Gastrocnemius medialis (tissue), 4 donors: ENCODE measurements at regions not wholly inside any gene's neighbourhood (a gene's known extent, or its start where the extent isn't known, plus 50 kb on each side); places are given as distances from the start of the nearest gene placed in this dataset.

Source experiments
- ATAC-seq, 2 donors: fragments of 150-250 bp; one replicate each; pipeline ENCODE4 v1.9.1; 2016
- DNase-seq, 2 donors: peaks; one replicate each; pipeline ENCODE4 v3.0.0-alpha.2; 2019
- H3K27ac ChIP-seq, 4 donors: fragments of 200-600 bp; sonication (generic); 1 replicate in 1 of 4; 2 replicates in 3 of 4; pipeline ENCODE4 v1.5.1; 2016 to 2018; ENCODE audit warnings: mild to moderate bottlenecking in 2 of 4, moderate library complexity in 1 of 4
- H3K27me3 ChIP-seq, 3 donors: fragments of 200-600 bp; sonication (generic) in 2 of 3; 1 replicate in 1 of 3; 2 replicates in 2 of 3; pipeline versions ENCODE4 v1.5.1 to v1.6.0; 2016 to 2019; ENCODE audit warnings: mild to moderate bottlenecking in 1 of 3, moderate library complexity in 1 of 3
- H3K36me3 ChIP-seq, 2 donors: fragments of 200-600 bp; sonication (generic) in 1 of 2; one replicate each; pipeline ENCODE4 v1.5.1; 2017 to 2018
- H3K4me1 ChIP-seq, 2 donors: fragments of 200-600 bp; sonication (generic) in 1 of 2; one replicate each; pipeline ENCODE4 v1.5.1; 2016 to 2017; ENCODE audit warnings: mild to moderate bottlenecking in 2 of 2
- H3K4me3 ChIP-seq, 4 donors: fragments of 200-600 bp; sonication (generic) in 3 of 4; 1 replicate in 1 of 4; 2 replicates in 3 of 4; pipeline ENCODE4 v1.5.1; 2016 to 2019; ENCODE audit warnings: mild to moderate bottlenecking in 2 of 4
- H3K9me3 ChIP-seq, 3 donors: fragments of 200-600 bp; sonication (generic) in 2 of 3; 1 replicate in 1 of 3; 2 replicates in 2 of 3; pipeline ENCODE4 v1.5.1; 2016 to 2019
- POLR2A ChIP-seq, 2 donors: fragments of 450-650 bp; IDR thresholded peaks; one replicate each; pipeline ENCODE4 v1.6.1; 2017; ENCODE audit warnings: antibody characterized with exemption in 2 of 2, mild to moderate bottlenecking in 2 of 2, moderate library complexity in 2 of 2
- in situ Hi-C, 4 donors: fragments of 200-750 bp; cut with MboI; loops; one replicate each; pipeline versions ENCODE4 v1.15.0 to v1.8.0; 2017; ENCODE audit warnings: low sequenced_read_pairs in 4 of 4
- intact Hi-C: fragments of 100-400 bp; cut with DNase I; formaldehyde crosslinking; loops from one replicate; pipeline ENCODE4 v1.15.1; 2023; ENCODE audit warnings: low total_unique reads
- TF ChIP-seq, protein P1 (sequence below), 5 experiments: fragments of 450-650 bp in 3 of 5; fragments of 200-600 bp in 2 of 5; sonication (generic) in 2 of 5; IDR thresholded peaks in 4 of 5; conservative IDR thresholded peaks in 1 of 5; 1 replicate in 4 of 5; 2 replicates in 1 of 5; pipeline ENCODE4 v1.5.1; 2016 to 2019; ENCODE audit warnings: antibody characterized with exemption in 5 of 5, mild to moderate bottlenecking in 3 of 5, moderate library complexity in 3 of 5

DNA sequence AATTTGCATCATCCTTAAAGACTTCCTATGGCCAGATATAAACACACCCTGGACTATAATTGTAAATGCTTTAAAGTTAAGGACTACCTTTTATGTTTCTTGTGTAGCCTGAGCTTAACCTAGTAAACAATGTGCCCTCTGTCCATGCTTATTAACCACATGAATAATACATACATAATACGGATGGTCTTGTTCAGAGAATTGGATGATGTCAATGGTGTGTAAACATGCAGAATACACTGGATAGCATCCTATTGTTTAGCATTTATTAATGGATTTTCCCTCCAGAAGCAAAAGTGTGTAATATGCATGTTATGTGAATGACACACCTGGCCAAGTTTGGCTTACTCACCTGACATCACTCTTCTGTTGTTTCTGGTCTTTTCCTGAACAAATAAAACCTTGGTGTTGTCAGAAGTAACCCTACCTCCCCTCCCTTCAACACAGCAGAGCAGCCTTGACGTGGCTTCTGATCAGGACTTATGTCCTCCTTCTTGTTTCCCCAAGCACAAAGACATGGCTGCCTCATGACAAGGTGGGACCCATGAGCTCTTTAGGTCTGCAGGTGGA is 517.9 kb downstream of the MTRR start:
- intact Hi-C loops (no loop called here), in situ Hi-C loops (no loop called here)
- no peak for DNase-seq
- no peaks in the 10 kb centered on the region for H3K4me1 ChIP-seq
- no peak for TF ChIP-seq POLR2A (IDR thresholded peaks at IDR 0.05)
- TF ChIP-seq, protein P1, sequence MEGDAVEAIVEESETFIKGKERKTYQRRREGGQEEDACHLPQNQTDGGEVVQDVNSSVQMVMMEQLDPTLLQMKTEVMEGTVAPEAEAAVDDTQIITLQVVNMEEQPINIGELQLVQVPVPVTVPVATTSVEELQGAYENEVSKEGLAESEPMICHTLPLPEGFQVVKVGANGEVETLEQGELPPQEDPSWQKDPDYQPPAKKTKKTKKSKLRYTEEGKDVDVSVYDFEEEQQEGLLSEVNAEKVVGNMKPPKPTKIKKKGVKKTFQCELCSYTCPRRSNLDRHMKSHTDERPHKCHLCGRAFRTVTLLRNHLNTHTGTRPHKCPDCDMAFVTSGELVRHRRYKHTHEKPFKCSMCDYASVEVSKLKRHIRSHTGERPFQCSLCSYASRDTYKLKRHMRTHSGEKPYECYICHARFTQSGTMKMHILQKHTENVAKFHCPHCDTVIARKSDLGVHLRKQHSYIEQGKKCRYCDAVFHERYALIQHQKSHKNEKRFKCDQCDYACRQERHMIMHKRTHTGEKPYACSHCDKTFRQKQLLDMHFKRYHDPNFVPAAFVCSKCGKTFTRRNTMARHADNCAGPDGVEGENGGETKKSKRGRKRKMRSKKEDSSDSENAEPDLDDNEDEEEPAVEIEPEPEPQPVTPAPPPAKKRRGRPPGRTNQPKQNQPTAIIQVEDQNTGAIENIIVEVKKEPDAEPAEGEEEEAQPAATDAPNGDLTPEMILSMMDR (IDR thresholded peaks at IDR 0.05 in 4 of 5, conservative IDR thresholded peaks at IDR 0.05 in 1 of 5), result no peak
- no peak overlapping the region for H3K27ac ChIP-seq
- no peaks in the 10 kb centered on the region for H3K9me3 ChIP-seq
- no peaks in the 10 kb centered on the region for H3K27me3 ChIP-seq
- no peak overlapping the region for H3K4me3 ChIP-seq
- no peak for ATAC-seq
- no peaks in the 10 kb centered on the region for H3K36me3 ChIP-seq

DNA sequence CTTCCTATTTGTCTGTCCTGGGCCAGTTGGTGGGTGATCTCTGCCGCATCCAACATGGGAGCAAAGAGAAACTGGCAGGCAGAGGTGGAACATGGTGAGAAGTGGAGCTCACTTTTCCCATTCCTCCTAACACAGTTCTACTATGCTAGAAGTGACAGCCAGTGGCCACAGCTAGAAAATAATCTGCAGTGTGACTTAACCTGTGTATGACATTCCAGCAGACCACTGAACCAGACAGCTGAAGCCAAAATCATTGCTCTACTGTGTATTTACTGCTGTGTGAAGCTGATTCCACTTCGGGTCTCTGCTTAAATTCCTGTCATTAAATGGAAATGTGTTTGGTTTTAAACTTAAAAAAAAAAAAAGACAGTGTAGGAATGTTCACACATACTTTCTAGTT is 523.0 kb downstream of the MTRR start:
- Histone ChIP-seq H3K27me3 (no peaks in the 10 kb centered on the region), H3K4me1 (no peaks in the 10 kb centered on the region), H3K27ac (no peak overlapping the region), H3K36me3 (no peaks in the 10 kb centered on the region), H3K4me3 (no peak overlapping the region), H3K9me3 (no peaks in the 10 kb centered on the region)
- in situ Hi-C loops, result no loop called here
- DNase-seq (no peak), ATAC-seq (no peak)
- no peak for TF ChIP-seq POLR2A (IDR thresholded peaks at IDR 0.05)
- TF ChIP-seq, protein P1 (IDR thresholded peaks at IDR 0.05 in 4 of 5, conservative IDR thresholded peaks at IDR 0.05 in 1 of 5), result no peak
- intact Hi-C loops, result no loop called here

DNA sequence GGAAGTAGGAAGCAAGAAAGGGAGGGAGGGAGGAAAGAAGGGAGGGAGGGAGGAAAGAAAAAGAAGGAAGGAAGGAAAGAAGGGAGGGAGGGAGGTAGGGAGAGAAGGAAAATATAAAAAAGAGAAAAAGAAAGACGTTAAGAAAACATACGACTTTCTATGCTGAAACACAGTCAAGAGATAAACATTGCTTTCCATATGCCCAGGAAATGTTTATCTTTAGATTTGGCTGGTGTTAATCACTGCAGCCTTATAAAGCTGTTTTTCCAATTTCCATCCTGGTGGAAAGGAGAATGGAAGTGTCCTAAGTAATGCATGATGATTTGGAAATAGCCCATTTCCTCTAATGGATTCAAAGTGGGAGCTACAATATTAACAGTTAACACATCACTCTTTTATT is 524.3 kb downstream of the MTRR start:
- Histone ChIP-seq H3K9me3 (no peaks in the 10 kb centered on the region), H3K4me1 (no peaks in the 10 kb centered on the region), H3K27me3 (no peaks in the 10 kb centered on the region), H3K27ac (no peak overlapping the region), H3K4me3 (no peak overlapping the region), H3K36me3 (no peaks in the 10 kb centered on the region)
- DNase-seq (no peak), ATAC-seq (no peak)
- TF ChIP-seq POLR2A (IDR thresholded peaks at IDR 0.05), result no peak
- TF ChIP-seq, protein P1 (IDR thresholded peaks at IDR 0.05 in 4 of 5, conservative IDR thresholded peaks at IDR 0.05 in 1 of 5), result no peak
- in situ Hi-C loops (no loop called here), intact Hi-C loops (no loop called here)

DNA sequence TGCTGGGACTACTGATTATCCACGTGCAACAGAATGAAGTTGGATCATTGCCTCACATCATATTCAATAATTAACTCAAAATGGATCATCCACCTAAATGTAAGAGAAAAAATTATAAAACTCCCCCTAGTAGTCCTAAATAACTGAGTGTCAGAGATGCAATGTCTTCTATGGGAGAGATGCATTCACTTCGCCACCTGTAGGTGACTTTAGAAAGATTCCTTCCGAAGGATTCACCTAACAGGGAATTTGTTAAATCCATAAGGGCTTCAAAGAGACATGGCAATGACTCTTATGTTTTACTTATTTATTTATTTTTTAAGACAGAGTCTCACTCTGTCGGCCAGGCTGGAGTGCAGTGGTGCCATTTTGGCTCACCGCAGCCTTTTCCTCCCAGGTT is 526.0 kb downstream of the MTRR start:
- Histone ChIP-seq H3K4me1 (no peaks in the 10 kb centered on the region), H3K9me3 (no peaks in the 10 kb centered on the region), H3K4me3 (no peak overlapping the region), H3K27ac (no peak overlapping the region), H3K27me3 (no peaks in the 10 kb centered on the region), H3K36me3 (no peaks in the 10 kb centered on the region)
- TF ChIP-seq, protein P1 (IDR thresholded peaks at IDR 0.05 in 4 of 5, conservative IDR thresholded peaks at IDR 0.05 in 1 of 5), result no peak
- TF ChIP-seq POLR2A (IDR thresholded peaks at IDR 0.05), result no peak
- in situ Hi-C loops, result no loop called here
- ATAC-seq (no peak), DNase-seq (no peak)
- intact Hi-C loops, result no loop called here

DNA sequence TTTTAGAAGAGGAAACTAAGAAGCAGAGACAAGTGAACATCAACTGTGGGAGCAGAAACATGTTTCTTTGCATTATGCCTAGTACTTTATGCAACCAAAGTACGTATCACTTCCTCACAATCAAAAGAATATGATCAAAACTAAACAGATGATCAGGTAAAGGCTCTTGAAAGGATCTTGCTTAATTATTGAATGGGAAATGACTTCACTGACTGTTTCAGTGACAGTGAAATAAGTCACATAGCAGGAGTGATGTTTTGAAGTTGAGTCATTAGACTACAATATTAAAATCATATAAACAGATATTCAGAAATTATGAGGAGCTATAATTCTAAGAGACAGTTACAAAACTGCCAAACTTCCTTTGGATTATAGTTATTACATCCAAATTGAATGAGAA is 527.3 kb downstream of the MTRR start:
- Histone ChIP-seq H3K4me3 (no peak overlapping the region), H3K27ac (no peak overlapping the region), H3K27me3 (no peaks in the 10 kb centered on the region), H3K9me3 (no peaks in the 10 kb centered on the region), H3K36me3 (no peaks in the 10 kb centered on the region), H3K4me1 (no peaks in the 10 kb centered on the region)
- TF ChIP-seq, protein P1 (IDR thresholded peaks at IDR 0.05 in 4 of 5, conservative IDR thresholded peaks at IDR 0.05 in 1 of 5), result no peak
- no peak for TF ChIP-seq POLR2A (IDR thresholded peaks at IDR 0.05)
- intact Hi-C loops, result no loop called here
- in situ Hi-C loops, result no loop called here
- DNase-seq (no peak), ATAC-seq (no peak)
